Smooth muscle cell of the brain vasculature (primary cell): ENCODE measurements at regions not wholly inside any gene's neighbourhood (a gene's known extent, or its start where the extent isn't known, plus 50 kb on each side); places are given as distances from the start of the nearest gene placed in this dataset.
"Not testable (repeated sequence)": the region's sequence is repeated elsewhere in the genome, so short reads cannot be mapped to it uniquely, and the experiment has no call there.

ENCODE experiments used
- DNase-seq: peaks from one replicate; pipeline ENCODE4 v3.0.0-alpha.2; 2012; ENCODE audit warnings: low read depth, low spot score

GRCh38 chr13:111005808-111006505, 91.1 kb upstream of the ANKRD10 start:
- DNase-seq, result peak; percentile 12

- peak; percentile 47 for DNase-seq
These were observed 90.5 kb upstream of the ANKRD10 start for GRCh38 chr13:111005364-111005763.

- no peak for DNase-seq
These were observed 89.6 kb upstream of the ANKRD10 start for GRCh38 chr13:111004444-111004843.

GRCh38 chr13:111001636-111002035, 86.8 kb upstream of the ANKRD10 start:
- no peak for DNase-seq

GRCh38 chr13:110993788-110994187, 78.9 kb upstream of the ANKRD10 start:
- peak; percentile 10 for DNase-seq

- no peak for DNase-seq
These were observed 77.2 kb upstream of the ANKRD10 start for GRCh38 chr13:110991991-110992508.

GRCh38 chr13:110989331-110989730, 74.5 kb upstream of the ANKRD10 start:
- peak; percentile 62 for DNase-seq

GRCh38 chr13:110985541-110985940, 70.7 kb upstream of the ANKRD10 start:
- no peak for DNase-seq

- DNase-seq, result no peak
These were observed 69.9 kb upstream of the ANKRD10 start for GRCh38 chr13:110984798-110985197.

GRCh38 chr13:110984381-110984780, 69.5 kb upstream of the ANKRD10 start:
- DNase-seq, result no peak

- no peak for DNase-seq
These were observed 68.4 kb upstream of the ANKRD10 start for GRCh38 chr13:110983241-110983640.

GRCh38 chr13:110981379-110981778, 66.5 kb upstream of the ANKRD10 start:
- DNase-seq, result no peak

GRCh38 chr13:110980921-110981320, 66.1 kb upstream of the ANKRD10 start:
- DNase-seq, result no peak

- DNase-seq, result not testable (repeated sequence)
These were observed 64.3 kb upstream of the ANKRD10 start for GRCh38 chr13:110979149-110979548.

- DNase-seq, result no peak
These were observed 63.5 kb upstream of the ANKRD10 start for GRCh38 chr13:110978390-110978789.

- DNase-seq, result no peak
These were observed 61.9 kb upstream of the ANKRD10 start for GRCh38 chr13:110976785-110977184.

GRCh38 chr13:110973007-110973700, 58.3 kb upstream of the ANKRD10 start:
- DNase-seq, result no peak

- DNase-seq, result no peak
These were observed 56.6 kb upstream of the ANKRD10 start for GRCh38 chr13:110971486-110971885.

GRCh38 chr13:110967156-110967855, 52.4 kb upstream of the ANKRD10 start:
- not testable (repeated sequence) for DNase-seq

- no peak for DNase-seq
These were observed 50.9 kb upstream of the ANKRD10 start for GRCh38 chr13:110965755-110966134.

GRCh38 chr13:110965038-110965754, 50.3 kb upstream of the ANKRD10 start:
- DNase-seq, result no peak
